GM19372 (cell line): ENCODE measurements at regions not wholly inside any gene's neighbourhood (a gene's known extent, or its start where the extent isn't known, plus 50 kb on each side); places are given as distances from the start of the nearest gene placed in this dataset.

ENCODE experiments used
- ATAC-seq: cut with Tn5 transposase; IDR thresholded peaks from one replicate; pipeline ENCODE4 v1.9.1; 2021; ENCODE audit warnings: mild to moderate bottlenecking, low read depth, moderate library complexity; ENCODE audit not compliant: unreplicated experiment

GRCh38 chr22:22151308-22151707 lies 93.3 kb upstream of the VPREB1 start:
- no peak for ATAC-seq

GRCh38 chr22:22150457-22150856 lies 94.1 kb upstream of the VPREB1 start:
- ATAC-seq: no peak

- no peak for ATAC-seq
Observed at GRCh38 chr22:22148905-22149304, 95.7 kb upstream of the VPREB1 start.

- ATAC-seq: no peak
Observed at GRCh38 chr22:22144858-22145257, 99.7 kb upstream of the VPREB1 start.

- ATAC-seq: no peak
Observed at GRCh38 chr22:22143448-22143847, 101.1 kb upstream of the VPREB1 start.

- no peak for ATAC-seq
Observed at GRCh38 chr22:22142661-22143060, 101.9 kb upstream of the VPREB1 start.

GRCh38 chr22:22141771-22142591 lies 102.6 kb upstream of the VPREB1 start:
- ATAC-seq: no peak

- no peak for ATAC-seq
Observed at GRCh38 chr22:22141031-22141430, 103.6 kb upstream of the VPREB1 start.

GRCh38 chr22:22139364-22139763 lies 105.2 kb upstream of the VPREB1 start:
- ATAC-seq: no peak

GRCh38 chr22:22138915-22139314 lies 105.7 kb upstream of the VPREB1 start:
- no peak for ATAC-seq

- no peak for ATAC-seq
Observed at GRCh38 chr22:22137891-22138290, 106.7 kb upstream of the VPREB1 start.

- ATAC-seq: no peak
Observed at GRCh38 chr22:22133910-22134309, 110.7 kb upstream of the VPREB1 start.

- no peak for ATAC-seq
Observed at GRCh38 chr22:22130953-22131608, 113.5 kb upstream of the VPREB1 start.

GRCh38 chr22:22129387-22129786 lies 115.2 kb upstream of the VPREB1 start:
- ATAC-seq: no peak

- ATAC-seq: no peak
Observed at GRCh38 chr22:22128440-22128839, 116.1 kb upstream of the VPREB1 start.

GRCh38 chr22:22127100-22127499 lies 117.5 kb upstream of the VPREB1 start:
- no peak for ATAC-seq

GRCh38 chr22:22125579-22126468 lies 118.8 kb upstream of the VPREB1 start:
- no peak for ATAC-seq

GRCh38 chr22:22125028-22125578 lies 119.5 kb upstream of the VPREB1 start:
- no peak for ATAC-seq

GRCh38 chr22:22124374-22124773 lies 120.2 kb upstream of the VPREB1 start:
- ATAC-seq: no peak

- ATAC-seq: no peak
Observed at GRCh38 chr22:22123960-22124278, 120.7 kb upstream of the VPREB1 start.
